HG03457 (cell line): ENCODE measurements at regions not wholly inside any gene's neighbourhood (a gene's known extent, or its start where the extent isn't known, plus 50 kb on each side); places are given as distances from the start of the nearest gene placed in this dataset.

Source experiments
- ATAC-seq: cut with Tn5 transposase; IDR thresholded peaks from one replicate; pipeline ENCODE4 v1.9.1; 2021; ENCODE audit warnings: moderate number of reproducible peaks; ENCODE audit not compliant: unreplicated experiment

DNA sequence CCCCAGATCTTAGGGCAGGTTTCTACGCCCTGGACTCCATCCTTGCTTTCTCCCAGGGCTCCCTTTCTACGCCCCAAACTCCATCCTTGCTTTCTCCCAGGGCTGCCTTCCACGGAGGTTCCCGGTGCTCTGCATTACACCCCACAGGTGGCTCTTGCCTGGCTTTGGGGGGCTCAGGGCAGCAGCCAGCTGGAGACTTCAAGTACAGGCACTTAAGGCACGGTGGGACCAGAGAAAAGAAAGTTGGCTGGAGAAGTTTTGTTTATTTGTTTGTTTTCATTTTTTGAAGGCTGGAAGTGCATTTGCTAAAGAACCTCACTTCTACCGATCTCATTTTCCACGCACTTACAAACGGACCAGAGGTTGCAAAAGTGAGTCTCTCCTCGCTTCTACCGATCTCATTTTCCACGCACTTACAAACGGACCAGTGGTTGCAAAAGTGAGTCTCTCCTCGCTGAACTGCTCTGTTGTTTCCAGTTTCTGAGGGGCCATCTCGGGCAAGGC, 103.8 kb upstream of the MED13L start:
- ATAC-seq = no peak

GRCh38 chr12:116381744-116382685, 104.5 kb upstream of the MED13L start:
- no peak for ATAC-seq

DNA sequence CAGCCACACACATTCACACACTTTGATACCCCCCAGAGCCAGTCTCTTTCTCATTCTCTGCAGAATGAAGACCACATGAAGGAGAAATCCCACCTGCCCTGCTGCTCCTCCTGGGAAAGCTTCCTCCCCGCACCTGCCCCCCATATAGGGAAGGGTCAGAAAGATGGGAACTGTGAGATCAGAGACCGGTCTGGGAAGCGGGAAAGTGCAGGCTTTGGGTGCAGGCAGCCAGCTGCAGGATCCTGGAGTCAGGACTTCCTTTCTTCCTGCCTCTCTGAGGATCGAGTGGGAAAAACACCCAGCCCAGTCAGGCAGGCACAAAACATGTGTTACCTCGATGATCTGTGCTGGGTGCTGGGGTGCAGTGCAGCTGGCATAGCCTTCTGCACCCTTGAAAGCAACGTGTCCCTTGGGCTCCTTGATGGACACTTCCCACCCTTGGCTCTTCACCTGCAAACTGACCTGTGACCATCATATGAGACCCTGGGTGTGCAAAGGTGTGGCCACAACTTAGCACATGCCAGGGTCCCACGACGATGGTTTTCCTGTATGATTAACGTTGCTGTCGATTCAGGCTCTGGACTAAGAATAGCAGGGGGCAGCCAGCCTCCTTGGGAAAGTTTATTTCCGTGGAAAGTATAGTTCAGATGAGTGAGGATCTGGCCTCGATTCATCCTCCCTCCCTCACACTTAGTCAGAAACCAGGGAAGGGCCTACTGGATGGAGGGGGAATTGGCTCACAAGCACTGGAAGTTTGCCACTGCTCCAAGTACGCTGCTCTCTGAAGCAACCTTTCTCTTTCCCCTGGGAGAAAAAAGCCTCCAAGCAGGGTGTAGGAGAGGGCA, 105.4 kb upstream of the MED13L start:
- ATAC-seq = no peak

GRCh38 chr12:116384175-116384574, 106.7 kb upstream of the MED13L start:
- no peak for ATAC-seq

GRCh38 chr12:116384691-116385485, 107.4 kb upstream of the MED13L start:
- ATAC-seq = no peak

GRCh38 chr12:116385486-116386217, 108.2 kb upstream of the MED13L start:
- no peak for ATAC-seq

- ATAC-seq = no peak
These were observed 111.8 kb upstream of the MED13L start for GRCh38 chr12:116389326-116389725.

GRCh38 chr12:116389990-116390389, 112.5 kb upstream of the MED13L start:
- no peak for ATAC-seq

GRCh38 chr12:116390401-116391335, 113.2 kb upstream of the MED13L start:
- ATAC-seq = no peak

- no peak for ATAC-seq
These were observed 114.0 kb upstream of the MED13L start for GRCh38 chr12:116391501-116391900.

DNA sequence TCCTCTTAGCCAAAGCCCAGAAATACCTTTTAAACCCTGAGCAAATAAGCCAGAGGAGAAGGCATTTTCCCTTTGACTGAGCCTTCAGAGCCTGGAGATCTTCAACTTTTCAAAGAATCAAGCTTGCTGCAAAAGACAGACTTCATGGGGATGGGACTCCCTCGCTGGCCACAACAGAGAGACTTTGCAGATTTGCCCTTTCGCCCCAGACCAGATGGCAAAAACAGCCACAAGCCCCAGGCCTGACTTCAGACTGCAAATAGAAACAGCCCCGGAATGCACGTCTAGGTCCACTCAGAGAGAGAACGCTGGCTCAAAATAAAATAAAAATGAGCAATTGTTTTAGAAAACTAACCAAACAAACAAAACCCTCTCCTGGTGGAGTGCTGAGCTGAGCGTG, 114.6 kb upstream of the MED13L start:
- no peak for ATAC-seq

DNA sequence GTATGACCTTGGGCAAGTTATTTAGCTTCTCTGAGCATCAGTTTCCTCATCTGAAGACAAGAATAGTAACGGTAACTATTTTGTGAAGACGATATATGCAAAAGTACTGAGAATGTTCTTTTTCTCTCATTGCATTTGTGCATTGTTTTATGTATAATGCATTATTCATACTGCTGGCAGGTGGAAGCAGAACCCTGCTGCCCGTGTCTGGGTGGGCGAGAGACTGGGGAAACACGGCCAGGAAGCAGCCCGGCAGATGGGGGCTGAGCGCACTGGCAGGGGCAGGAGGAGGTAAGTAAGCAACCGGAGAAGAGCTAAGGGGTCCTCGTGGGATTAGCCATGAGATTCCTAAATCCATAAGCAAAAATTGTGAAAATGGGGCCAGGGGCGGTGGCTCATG, 115.8 kb upstream of the MED13L start:
- ATAC-seq = no peak

- no peak for ATAC-seq
These were observed 116.6 kb upstream of the MED13L start for GRCh38 chr12:116393859-116394650.

- no peak for ATAC-seq
These were observed 117.9 kb upstream of the MED13L start for GRCh38 chr12:116395396-116395795.

DNA sequence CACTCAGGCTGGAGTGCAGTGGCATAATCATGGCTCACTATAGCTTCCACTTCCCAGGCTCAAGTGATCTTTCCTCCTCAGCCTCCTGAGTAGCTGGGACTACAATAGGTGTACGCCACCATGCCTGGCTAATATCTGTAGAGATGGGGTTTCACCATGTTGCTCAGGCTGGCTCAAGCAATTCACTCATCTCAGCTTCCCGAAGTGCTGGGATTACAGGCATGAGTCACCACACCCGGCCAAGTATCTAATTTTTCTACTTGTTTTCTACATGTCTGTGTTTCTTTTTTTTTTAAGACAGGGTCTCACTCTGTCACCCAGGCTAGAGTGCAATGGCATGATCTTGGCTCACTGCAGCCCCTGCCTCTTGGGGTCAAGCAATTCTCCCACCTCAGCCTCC, 119.7 kb upstream of the MED13L start:
- ATAC-seq = no peak

DNA sequence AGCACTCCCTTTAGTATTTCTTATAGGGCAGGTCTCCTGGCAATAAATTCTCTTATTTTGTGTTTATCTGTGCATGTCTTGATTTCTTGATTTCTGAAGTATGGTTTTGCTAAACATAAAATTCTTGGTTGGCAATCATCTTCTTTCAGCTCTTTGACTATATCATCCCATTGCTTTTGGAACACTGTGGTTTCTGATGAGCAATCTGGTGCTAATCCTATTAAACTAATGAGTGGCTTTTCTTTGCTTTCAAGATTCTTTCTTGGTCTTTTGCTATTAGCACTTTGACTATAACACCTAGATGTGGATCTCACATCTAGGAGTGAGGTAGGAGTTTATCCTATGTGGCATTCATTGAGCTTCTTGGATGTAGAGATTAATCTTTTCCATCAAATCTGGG, 120.7 kb upstream of the MED13L start:
- ATAC-seq = no peak

- ATAC-seq = no peak
These were observed 121.6 kb upstream of the MED13L start for GRCh38 chr12:116399055-116399454.

GRCh38 chr12:116400636-116401372, 123.3 kb upstream of the MED13L start:
- no peak for ATAC-seq
